ENCODE measurements at regions not wholly inside any gene's neighbourhood (a gene's known extent, or its start where the extent isn't known, plus 50 kb on each side); places are given as distances from the start of the nearest gene placed in this dataset.
A peak's percentile ranks its signal among the peaks of the same experiment; 100 is the strongest.

DNA sequence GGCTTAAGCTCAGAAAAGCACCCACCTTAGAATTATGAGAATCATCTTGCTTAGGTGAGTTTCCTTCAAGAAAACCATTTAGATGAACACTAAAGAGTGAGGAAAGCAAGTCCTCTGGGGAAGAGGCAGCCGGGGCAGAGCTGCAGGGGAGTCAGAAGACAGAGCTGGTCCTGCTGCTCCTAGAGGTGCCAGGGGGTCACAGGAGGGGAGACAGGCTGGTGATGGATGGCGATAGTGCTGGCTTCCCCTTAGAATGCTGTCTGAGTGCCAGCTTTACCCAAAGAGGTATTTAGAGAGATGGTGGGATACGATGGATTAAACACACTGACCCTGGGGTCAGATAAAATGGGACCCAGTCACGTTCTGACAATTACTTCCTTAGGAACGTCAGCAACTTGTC, 269.4 kb downstream of the TDRD15 start:
- DNase-seq (ENCODE audit: low spot score): no peak

DNA sequence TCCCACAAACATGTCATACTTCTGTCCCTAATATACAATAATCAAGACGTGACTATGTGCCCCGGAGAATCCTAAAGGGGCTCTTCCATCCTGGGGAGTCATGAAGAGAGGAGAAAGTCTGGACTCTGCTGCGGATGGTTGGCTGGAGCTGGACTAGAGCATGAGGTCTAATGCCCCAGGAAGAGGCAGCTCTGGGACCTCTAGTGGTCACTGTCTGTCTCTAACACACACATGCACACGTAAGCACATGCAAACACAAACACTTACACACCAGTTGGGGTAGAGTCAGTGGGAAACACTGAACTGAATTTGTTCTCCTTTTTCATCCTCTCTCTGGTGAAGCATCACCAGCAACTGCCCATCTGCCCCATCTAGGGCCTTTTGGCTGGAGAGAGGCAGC, 271.6 kb downstream of the TDRD15 start:
- DNase-seq (ENCODE audit: low spot score): no peak

DNA sequence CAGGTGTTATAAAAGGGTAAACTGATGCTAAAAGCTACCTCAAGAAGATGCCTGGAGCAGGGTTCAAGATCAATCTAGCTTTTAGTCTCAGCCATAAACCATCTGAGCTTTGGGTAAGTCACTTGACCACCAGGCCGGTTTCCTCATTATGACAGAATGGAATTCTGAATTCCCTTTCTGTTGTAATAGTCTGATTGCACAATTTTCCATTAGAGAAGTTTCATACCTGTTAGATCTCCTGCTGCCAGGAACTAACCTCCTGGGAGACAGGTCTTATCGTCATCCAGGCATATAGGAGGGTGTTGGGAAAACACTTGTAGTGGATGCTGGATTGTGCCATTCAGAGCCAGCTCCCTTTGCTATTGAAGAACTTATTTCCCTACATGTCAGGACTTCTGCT, 272.5 kb downstream of the TDRD15 start:
- DNase-seq (ENCODE audit: low spot score): no peak

DNA sequence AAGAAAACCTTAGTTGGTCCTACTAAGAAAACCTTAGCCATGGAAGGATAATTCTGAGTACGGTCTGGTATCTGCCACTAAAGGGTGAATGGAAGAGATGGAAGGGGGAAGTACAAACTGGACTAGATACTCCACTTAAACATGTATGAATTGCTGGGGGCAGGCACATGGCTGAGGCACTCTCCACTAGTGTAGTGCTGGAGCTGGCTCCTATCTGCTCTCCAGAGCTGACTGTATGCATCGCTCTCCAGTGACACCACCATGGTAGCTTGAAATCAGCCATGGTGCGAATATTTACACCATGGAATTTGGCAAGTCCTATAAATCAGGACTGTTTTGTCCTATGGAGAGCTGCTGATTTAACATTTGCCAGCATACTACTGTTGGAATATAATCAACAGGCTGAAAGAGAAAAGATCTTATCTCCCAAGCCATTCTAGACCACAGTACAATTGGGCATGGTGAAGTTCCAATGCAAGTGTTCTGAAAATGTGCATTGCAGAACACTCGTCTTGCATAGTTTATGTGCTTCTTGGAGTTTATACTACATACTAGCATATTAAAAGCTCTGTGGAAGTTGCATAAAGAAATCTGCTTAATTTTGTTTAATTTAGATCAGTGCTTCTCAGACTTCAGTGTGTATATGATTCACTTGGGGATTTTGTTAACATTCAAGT, 277.4 kb downstream of the TDRD15 start:
- no peak for DNase-seq (ENCODE audit: low spot score)

DNA sequence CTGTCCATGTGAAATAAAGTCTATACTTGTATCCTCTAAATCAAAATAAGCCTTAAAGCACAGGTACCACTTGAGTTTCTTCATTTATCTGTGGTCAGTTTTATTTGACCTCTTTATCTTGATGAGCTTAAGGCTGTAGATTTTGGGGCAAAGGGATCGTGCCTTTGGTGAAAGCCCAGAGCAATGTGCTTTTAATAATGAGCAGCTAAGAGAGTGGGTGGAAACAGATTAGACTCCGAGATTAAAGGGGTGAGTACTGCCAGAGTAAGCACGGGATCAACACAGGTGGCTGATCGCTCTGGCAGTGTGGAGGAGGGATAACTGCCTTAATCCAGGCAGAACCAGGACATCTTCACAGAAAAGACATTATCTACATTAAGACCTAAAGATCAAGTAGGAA, 280.4 kb downstream of the TDRD15 start:
- DNase-seq (ENCODE audit: low spot score): no peak

DNA sequence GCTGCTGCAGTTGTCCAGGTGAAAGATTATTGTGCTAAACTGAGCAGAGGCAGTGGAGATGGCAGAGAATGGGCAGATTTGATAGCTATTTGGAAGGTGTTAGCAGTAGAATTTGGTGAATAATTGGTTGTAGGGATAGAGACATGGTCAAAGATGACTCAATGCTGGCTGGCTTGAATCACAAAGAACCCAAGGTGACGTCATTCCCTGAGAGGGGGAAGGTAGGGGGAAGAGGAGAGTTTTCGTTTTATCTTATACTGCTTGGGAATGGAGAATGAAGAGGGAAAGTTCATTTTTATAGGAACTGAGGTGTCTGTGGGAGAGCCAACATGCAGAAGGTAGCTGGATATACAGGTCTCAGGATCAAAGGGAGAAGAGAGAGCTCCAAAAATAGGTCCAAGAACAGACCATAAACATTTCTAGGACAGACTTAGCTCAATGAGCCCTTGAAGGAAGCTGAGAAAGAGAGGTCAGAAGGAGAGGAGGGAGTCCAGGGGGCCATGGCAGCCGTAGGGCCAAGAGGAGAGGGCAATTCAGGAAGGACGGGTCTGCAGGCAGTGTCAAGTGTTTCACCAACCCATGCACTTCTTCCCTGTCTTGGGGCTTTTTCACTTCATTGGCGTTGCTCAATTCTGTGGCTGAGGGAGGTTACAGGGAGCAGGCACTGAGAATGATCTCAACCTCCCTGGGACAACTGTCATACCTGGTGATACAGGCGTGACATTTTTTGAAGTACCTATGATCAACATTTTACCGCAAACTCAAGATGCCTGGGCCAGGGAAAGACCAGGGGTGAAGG, 281.3 kb downstream of the TDRD15 start:
- no peak for DNase-seq (ENCODE audit: low spot score)

DNA sequence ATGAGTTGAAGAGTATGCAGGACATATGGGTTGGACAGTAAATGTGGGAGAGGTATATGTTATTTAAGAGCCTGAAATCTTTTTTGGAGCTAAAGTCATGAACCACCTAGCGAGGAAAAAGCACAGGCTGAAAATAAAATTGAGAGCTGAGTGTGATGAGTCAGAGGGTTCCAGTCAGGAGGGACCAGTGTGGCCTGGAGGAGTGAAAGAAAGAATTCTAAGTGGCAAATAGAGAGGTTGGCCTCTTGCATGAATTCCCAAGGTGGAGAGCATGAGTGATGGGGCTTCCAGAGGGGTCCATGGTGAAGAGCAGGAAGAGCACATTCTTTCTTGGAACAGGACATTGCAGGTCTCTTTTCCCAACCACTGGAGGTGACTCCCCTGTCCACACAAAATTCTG, 282.6 kb downstream of the TDRD15 start:
- no peak for DNase-seq (ENCODE audit: low spot score)

DNA sequence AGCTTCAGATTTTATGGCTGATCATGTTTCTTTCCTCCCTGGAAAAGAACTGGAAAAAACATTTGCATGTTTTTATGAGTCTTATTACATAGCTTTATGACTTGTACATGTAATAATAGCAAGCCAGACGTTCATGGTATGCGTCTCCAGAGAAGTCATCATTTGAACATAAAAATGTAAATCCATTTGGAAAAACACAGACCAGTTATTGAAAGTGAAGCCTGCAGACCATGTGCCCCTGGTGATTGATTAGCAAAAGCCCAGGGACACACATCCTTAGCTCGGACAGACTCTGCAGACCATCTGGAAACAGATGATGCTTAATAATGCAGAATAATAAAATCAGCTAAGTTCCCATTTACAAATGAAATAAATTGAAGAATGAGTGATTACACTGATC, 283.1 kb downstream of the TDRD15 start:
- DNase-seq (ENCODE audit: low spot score): no peak

DNA sequence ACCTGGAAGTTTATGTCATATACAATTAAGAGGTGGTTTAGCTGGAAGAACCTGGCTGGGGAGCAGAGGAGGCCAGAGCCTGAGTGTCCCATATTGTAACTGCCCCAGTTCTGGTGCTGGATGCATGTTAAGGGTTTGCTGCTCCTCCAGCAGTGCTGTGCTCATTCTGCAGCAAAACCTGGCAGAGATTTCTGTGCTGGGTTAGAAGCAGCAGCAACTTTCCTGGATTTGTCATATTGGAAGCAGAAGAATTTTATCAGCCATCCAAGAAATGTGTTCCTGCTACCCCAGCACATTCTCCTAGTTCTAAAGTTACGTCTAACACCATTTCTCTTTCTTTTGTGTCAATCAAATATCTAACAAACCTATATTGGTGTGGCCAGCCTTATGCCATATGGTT, 284.1 kb downstream of the TDRD15 start:
- DNase-seq (ENCODE audit: low spot score): no peak

DNA sequence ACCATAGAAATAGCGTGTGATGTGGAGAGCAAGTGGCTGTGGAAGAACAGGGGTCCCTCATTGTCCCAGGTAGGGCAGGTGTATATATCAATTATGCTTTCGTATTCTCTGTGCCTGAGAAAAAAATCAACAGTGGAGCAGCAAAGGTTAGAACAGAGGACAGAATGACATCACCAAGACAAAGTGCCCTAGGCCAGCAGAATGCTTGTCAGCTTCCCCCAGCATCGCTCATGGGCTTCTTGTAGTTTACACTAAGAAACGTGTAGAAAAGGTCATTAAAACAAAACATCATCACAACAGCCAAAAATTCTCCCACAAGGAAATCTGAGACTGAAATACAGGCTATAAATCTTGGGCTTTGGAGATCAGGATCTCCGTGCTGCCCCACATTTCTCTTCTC, 288.0 kb downstream of the TDRD15 start:
- DNase-seq (ENCODE audit: low spot score): no peak

DNA sequence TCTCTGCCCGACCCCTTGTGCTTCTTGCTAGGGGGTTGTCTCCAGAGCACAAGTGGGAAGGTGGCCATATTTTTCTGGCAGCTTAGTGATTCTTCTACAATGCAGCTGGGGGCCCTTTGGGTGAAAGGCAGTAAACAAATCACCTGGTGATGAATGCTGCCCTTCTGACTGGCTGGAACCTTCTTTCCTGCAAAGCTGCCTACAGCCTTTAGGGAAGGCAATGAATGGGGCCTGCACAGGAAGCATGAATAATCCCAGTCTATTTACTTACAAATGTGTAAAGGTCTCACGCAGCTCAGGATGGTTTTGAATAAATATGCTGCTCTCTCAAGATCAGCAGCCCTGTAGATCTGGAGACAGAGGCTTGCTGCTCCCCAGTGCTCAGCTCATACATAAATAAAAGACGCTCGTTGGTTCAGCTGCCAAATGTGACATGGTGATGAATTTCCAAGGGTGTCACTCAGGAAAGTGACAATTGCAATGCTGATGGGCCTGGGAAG, 289.2 kb downstream of the TDRD15 start:
- DNase-seq (ENCODE audit: low spot score): peak; percentile 12

DNA sequence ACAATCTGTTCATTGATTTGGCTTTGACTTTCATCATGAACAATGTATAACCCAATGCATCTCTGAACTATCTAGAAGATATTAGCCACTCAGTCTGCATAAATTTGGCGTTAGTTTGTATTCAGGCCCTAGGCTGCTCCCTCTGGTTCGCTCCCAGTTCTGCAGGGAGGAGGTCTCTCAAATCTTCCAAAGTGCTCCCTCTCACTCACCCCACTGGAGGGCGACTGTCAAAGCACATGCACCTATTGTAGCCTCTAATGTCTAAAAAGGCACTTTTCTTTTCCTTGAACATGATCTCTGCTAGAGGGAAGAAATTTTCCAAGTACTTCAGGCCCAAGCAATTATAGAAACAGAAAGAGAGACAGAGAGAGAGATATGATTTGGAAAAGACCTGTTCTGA, 291.5 kb downstream of the TDRD15 start:
- DNase-seq (ENCODE audit: low spot score): peak; percentile 8

DNA sequence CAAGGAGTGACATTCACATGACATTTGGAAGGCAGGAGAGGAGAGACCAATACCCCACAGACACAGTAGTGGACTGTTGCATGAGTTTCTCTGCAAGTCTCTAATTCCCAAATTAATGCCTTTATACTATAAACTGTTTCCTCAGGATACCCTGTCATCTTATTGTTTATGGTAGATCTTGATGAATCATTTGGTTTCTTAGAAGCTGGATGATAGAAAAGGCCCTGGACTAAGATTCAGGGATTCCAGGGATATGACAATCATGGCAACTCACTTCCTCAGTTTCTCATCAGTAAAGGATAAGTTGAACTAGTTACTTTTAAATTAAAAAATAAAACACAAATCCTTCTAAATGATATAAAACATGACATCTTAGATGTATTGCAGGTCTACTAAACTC, 292.5 kb downstream of the TDRD15 start:
- no peak for DNase-seq (ENCODE audit: low spot score)

DNA sequence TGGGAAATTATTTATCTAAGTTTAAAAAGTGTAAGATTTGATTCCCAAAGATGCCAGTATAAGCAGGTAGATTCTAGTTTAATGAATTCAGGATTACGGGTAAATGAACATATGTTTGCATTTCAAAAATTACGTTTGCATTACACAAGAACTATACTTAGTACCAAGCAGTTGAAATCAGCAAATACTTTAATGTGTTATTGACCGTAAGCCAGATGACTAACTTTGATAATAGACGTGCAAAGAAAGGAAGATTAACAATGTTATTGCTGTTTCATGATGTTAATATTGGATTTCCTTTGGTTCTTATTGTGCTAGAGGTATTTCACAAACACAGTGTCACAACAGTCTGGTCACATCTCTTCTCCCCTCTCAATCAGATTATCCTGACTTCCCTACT, 294.7 kb downstream of the TDRD15 start:
- DNase-seq (ENCODE audit: low spot score): no peak

DNA sequence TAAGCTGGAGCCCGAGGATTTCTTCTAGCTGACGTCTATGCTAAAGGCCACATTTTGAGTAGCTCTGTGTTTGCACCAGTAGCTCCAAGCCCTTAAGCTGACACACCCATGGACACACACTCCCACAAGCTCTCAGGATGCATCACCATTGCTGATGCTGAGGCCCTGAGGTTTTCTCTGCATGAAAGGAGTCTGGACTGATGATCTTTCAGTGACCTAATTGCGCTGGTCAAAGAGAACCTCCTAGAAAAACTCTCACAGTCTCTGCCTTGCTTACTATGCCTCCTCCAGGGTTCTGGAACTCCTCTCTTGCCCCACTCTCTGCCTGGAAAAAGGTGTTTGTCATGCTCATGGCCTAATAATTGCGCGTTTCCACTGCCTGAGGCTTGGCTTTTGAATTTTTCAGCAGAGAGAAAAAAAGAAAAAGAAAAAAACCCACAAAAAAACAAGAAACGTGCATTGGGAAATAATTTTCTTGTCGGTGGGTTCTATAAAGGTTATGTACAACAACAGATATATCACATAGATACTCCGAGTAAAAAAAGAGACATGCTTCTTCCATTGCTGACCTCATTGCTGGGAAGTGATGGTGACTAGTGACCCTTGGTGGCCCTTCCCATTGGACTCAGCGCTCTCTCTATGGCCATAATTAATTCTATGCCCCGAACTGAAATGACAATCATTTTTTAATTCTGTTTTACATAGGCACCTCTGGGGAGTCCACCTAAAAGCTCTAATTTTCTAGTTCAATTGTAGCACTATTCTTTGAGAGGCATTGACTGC, 297.0 kb downstream of the TDRD15 start:
- DNase-seq (ENCODE audit: low spot score): no peak

DNA sequence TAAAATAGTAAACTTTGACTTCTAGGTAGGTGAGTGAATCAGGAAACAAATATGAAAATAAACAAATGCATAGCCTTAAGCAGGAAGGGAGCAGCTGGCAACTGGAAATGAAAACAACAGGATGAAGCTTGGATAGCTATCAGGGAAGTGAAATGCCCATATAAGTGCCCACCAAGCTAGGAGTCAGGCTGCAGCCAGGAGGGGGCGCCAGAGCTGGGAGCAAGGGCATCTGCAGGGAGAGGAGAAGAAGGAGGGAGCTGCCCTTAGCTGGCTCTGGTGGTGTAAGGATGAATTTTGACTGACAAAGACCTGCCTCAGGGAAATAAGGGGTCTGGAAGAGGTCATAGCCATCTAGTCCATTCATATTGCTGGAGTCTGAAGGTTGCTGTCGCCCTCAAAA, 298.3 kb downstream of the TDRD15 start:
- peak; percentile 35 for DNase-seq (ENCODE audit: low spot score)

DNA sequence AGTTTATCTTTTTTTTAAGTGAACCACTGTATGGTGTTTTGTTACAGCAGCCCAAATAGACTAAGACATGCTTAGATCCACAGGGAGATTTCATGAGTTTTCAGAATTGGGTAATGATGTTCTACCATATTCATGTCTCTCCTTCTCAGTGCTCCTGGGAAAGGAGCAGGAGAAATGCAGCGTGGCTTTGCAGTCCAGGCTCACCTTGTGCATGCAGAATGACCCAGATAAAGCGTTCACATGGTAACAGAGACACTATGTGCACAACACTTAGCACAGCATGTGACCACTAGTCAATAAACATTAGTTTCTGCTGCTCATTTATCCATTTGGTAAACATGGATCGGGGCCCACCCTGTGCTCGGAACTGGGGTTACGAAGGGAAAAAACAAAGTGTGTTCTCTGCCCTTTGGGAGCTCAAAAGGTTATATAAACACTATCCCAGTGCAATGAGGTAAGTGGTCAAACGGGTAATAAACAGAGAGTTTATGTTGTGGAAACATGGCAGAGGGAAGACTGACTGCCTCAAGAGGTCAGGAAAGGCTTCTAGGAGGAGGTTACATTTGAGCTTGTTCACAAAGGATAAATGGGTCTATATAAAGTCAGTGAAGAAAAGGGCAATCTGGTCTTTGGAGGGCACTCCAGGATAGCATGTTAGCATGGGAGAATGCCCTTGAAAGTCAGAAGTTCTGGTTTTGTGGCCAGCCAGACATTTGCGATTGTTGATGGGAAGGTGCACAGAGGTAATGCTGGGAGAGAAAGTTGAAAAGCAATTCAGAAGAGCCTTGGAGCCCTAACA, 299.2 kb downstream of the TDRD15 start:
- DNase-seq (ENCODE audit: low spot score): no peak

DNA sequence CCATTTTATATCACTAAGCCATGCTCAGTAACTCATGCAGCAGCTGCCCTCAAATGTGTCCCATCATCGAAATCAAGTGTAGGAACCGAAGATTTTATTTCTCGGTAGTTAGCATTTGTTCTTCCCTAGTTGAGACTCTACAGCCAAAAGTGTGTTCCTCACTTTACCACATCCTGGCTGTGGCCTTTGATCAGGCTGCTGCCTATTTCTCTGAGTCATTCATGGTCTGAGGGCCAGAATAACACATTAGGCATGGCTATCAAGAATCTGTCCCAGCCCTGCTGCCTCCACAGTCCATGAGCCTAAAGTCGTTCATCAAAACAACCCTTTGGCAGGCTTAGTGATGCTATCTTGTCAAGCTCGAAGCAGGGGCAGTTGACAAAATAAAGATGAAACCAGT, 300.1 kb downstream of the TDRD15 start:
- DNase-seq (ENCODE audit: low spot score): peak; percentile 16

DNA sequence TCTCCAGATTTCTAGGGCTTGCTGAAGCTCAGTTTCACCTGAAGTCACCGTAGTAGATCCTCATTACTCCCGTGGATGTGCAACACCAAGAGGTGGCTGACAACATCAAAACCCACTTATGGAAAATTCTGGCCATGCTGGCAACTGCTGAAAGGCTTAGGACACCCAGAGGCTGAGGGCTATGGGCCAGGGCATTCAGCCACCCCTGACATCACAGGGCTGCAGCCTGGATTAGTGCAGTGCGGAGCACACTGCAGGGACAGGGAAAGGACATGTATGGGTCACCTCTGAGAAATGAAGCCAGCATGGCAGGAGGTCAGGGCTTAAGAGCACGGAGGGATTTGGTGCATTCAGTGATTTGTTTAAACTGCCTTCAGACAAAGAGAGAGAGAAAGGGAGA, 300.6 kb downstream of the TDRD15 start:
- no peak for DNase-seq (ENCODE audit: low spot score)

DNA sequence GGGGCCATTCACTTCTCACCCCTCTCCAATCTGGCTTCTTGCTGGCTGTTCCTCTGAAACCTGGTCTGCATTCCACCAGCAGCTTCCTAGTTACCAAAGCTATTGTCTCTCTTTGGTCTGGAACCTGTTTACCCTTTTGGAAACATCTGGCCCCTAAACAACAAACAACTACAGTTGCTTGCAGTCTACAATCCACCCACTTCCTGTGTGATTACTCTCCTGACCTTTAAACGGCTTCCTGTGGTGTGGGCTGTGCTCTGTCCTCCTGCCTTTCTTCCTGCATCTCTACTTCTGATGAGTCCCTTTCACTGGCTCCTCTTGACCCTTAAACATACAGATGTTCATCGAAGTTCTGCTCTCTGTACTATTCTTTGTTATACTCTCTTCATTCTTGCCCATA, 303.8 kb downstream of the TDRD15 start:
- no peak for DNase-seq (ENCODE audit: low spot score)

DNA sequence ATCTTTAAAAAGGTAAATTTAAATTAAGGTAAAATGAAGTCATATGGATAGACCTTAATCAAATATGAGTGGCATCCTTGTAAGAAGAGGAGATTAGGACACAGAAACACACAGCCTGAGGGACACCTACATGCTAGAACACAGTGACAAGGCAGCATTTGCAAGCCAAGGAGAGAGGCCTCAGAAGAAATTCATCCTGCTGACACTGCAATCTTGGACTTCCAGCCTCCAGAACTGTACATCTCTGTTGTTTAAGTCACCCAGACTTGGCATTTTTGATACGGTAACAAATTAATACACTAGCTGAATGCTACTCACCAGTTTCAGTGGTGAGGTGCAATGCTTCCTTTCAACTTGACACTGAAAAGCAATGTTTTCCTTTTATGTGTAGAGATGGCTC, 305.0 kb downstream of the TDRD15 start:
- DNase-seq (ENCODE audit: low spot score): no peak

DNA sequence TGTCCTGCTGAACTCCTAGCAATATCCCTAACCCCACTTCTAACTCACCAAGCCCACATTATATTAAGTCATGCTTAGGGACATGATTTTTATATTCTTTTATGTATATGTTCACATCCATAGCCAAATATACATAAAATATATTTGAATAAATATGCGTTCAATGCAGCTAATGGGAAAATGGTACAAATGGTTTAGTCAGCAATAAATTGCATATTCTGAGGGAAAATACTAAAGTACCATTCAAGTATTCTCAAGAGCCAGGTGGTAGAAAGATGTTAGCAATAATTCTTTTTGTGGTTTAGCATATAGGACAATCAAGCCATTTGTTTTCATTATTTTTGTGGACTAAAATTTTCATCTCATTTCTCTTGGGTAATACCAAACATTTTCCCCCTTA, 306.0 kb downstream of the TDRD15 start:
- DNase-seq (ENCODE audit: low spot score): no peak
